HG02763 (cell line): ENCODE measurements at regions not wholly inside any gene's neighbourhood (a gene's known extent, or its start where the extent isn't known, plus 50 kb on each side); places are given as distances from the start of the nearest gene placed in this dataset.
"Not testable (repeated sequence)": the region's sequence is repeated elsewhere in the genome, so short reads cannot be mapped to it uniquely, and the experiment has no call there.

Source experiments
- ATAC-seq: cut with Tn5 transposase; IDR thresholded peaks from one replicate; pipeline ENCODE4 v1.9.1; 2021; ENCODE audit warnings: mild to moderate bottlenecking, moderate library complexity; ENCODE audit not compliant: unreplicated experiment

- ATAC-seq, result peak; percentile 79
These were observed 129.2 kb downstream of the ARHGAP11B start for GRCh38 chr15:30755036-30755687.

DNA sequence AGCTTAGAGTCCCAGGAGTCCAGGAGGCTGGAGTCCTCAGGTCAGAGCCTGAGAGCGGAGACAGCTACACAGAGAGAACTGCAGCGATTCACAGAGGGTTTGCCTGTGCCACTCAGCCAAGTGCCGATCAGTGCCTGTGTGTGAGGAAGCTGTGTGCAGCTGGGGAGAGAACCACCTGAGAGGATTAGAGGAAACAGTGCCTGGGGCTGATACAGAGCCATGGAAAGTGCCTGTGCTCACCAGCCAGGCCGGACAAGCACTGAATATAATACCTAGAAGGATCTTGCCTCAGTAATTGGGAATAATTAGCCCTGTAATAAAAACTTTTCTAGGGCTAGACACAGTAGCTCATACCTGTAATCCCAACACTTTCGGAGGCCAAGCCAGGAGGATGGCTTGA lies 134.7 kb downstream of the ARHGAP11B start:
- not testable (repeated sequence) for ATAC-seq

GRCh38 chr15:30761365-30761764 lies 135.4 kb downstream of the ARHGAP11B start:
- not testable (repeated sequence) for ATAC-seq

DNA sequence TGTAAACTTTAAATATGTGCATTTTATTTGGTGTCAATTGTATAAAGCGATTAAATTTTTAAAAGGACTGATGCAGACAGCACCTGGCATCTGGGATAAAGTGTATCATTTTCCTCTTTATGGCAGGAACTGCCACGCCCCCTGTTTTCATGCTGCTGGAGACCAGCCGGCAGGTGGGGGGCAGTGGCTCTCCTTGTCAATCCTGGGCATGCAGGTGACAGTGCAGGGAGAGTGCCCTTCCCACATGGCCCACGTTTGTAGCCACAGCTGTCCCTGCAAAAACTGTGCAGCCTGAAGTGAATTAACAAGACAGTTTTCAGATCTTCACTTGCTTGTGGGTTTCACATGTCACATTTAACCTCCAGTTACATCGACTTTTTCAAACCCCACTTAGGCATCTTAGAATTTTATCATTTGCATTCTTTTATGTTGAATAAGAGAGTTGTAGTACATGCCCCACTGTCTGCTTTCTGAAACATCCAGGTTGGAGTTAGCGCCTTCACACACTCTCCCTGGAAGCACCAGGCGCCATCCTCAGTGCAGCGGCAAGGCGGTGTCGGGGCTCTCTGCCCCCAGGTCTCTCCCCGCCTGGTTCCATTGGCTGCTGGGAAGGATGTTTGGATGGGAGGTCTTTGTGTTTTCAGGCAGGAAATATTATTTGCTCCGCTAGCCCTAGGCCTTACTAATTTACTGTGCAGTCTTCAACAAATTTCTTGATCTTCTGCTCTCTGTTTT lies 134.2 kb upstream of the FAN1 start:
- not testable (repeated sequence) for ATAC-seq

GRCh38 chr15:30770759-30771158 lies 133.0 kb upstream of the FAN1 start:
- ATAC-seq, result no peak

- no peak for ATAC-seq
These were observed 120.7 kb upstream of the FAN1 start for GRCh38 chr15:30783019-30783418.

DNA sequence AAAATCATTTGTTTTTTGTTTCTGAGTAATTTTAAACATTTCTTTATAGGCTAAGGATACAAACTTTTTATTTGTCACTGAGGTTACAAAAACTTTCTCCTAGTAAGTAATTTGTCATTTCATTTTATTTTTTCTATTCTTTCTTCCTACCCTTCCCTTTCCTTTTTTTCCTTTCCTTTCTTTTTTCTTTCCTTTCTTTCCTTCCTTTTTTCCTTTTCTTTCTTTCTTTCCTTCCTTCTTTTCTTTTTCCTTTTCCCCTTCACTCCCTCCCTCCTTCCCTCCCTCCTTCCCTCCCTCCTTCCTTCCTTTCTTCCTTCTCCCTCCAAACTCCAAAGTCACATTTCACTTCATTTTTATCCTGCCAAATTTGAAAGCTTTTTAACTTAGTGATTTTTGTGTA lies 115.1 kb upstream of the FAN1 start:
- no peak for ATAC-seq

DNA sequence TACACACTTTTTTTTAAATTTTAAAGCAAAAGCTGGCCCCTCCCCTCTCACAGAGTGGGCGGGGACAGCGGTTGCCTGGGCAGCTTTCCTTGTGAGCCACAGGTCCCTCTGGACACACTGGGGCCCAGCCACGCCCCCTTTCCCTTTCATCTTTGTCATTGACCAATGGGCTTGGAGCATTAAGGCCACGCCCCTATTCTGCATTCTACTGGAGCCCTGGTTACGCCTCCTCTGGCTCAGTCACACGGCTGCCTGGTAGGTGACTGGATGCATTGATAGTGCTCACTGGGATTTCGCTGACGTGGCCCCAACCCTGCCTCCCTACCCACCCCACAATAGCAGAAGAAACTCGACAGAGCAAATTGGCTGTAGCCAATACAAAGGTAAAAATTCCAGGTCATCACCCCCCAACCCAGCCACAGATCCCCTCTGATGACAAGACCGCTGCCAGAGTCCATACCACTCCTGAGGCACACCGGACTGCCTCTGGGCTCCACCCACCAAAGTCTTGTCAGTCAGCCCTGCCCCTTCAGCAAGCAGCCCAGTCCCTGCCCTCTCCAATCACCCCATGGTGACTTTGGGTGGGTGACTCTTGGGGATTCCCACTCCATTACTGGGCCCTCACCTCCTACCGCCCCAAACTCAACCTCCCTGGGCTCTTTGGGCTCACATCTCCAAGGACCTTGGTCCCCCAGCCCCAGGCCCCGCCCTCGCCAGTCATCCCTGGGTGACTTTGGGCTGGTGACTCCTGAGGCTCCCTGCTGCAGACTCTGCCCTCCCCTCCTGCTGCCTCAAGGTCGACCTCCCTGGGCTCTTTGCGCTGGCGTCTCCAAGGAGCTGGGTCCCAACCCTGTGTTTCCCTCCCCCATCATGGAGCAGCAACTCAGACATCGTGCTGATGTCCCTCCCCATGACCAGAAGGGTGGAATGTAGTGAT lies 112.2 kb upstream of the FAN1 start:
- ATAC-seq, result no peak

DNA sequence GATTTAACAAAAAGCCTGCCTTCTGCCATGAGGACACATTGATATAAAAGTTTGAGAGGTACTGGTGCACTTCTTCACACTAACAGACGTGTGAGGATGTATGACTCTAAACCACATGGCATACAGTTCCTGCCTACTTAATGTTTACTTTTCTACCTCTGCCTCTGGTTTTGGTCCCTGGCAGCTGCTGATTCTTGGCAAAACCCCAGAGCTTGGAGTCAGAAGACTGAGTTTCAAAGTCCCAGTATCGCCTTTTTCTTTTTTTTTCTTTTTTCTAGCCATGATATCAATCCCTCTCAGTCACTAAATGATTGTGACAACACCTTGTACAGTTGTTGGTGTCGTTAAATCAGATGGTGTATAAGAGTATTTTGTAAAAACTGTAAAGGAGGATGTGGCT lies 110.9 kb upstream of the FAN1 start:
- ATAC-seq, result not testable (repeated sequence)

DNA sequence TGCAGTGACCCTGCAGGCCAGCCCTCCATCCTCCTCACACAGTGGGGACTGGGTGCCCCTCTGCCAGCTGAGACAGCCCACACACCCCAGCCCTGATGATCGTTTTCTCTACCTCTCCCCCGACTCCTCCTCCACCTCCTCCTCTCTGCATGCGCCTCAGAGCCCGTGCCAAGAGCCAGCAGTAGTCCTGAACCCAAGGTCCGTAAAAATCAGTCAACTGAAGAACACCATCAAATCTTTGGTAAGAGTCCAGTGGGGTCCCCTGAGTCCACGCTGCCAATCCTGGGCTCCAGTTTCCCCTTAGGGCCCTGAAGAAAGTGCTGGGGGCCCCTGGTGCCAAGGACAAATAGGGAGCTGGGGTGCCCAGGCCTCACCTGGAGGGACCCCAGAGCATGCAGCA lies 109.3 kb upstream of the FAN1 start:
- ATAC-seq, result no peak

- ATAC-seq, result not testable (repeated sequence)
These were observed 104.2 kb upstream of the FAN1 start for GRCh38 chr15:30799565-30799964.

GRCh38 chr15:30801140-30801895 lies 102.4 kb upstream of the FAN1 start:
- ATAC-seq, result not testable (repeated sequence)

DNA sequence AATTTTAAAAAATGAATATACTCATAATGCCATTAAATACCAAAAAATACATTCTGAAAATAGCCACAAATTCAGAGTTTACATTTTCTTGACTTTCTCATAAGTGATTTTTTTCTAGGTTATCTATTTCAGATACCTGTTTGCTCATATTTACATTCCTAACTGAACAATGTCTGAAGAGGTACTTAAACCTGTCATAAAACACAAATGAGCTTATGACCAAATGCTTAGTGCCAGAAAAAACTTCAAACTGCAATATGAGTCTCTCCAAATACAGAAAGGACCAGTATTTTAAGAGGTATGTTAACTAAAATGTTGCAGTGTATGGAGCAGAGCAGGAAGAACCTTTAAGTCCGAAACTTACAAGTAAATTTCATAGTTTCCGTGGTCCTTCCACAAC lies 101.7 kb upstream of the FAN1 start:
- ATAC-seq, result not testable (repeated sequence)

DNA sequence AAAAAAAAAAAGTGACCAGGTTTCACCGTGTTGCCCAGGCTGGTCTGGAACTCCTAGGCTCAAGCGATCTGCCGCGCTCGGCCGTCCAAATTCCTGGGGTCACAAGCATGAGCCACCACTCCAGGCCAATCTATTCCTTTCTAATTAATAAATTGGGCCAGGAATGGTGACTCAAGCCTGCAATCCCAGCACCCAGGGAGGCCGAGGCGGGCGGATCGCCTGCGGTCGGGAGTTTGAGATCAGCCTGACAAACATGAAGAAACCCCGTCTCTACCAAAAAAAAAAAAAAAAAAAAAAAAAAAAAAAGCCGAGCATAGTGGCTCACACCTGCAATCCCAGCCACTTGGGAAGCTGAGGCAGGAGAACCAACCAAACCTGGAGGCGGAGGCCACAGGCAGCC lies 100.0 kb upstream of the FAN1 start:
- ATAC-seq, result not testable (repeated sequence)

GRCh38 chr15:30816430-30816829 lies 87.3 kb upstream of the FAN1 start:
- no peak for ATAC-seq

DNA sequence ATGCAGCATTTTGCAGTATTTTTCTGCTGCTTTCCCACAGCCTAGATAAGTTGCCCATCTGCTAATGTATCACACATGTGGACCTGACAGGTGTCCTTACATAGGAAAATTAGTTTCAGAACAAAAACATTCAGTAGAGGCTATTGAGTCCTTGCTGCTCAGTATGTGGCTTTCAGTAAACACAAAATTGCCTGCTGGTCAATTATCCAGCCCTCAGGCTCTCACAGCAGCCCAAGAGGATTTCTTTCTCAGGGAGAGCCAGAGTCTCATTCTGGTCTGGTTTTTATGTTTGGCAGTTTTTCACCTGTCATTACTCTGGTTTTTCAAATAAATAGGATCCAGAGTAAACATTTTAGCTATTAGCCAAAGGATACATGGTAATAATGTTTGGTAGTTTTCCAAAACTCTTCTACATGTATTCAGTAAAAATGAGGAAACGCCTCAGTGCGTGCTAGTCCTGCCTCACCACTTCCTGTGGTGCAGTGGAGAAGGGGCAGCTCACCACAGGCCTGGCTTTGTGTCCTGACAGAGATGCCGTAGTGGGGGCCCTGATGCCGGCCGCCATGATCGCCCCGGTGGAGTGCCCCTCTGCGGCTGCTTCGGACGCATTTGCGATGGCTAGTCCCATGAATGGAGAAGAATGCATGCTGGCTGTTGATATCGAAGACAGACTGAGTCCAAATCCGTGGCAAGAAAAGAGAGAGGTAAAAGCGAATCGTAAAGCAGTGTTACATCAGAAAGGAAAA lies 80.5 kb upstream of the FAN1 start:
- not testable (repeated sequence) for ATAC-seq

DNA sequence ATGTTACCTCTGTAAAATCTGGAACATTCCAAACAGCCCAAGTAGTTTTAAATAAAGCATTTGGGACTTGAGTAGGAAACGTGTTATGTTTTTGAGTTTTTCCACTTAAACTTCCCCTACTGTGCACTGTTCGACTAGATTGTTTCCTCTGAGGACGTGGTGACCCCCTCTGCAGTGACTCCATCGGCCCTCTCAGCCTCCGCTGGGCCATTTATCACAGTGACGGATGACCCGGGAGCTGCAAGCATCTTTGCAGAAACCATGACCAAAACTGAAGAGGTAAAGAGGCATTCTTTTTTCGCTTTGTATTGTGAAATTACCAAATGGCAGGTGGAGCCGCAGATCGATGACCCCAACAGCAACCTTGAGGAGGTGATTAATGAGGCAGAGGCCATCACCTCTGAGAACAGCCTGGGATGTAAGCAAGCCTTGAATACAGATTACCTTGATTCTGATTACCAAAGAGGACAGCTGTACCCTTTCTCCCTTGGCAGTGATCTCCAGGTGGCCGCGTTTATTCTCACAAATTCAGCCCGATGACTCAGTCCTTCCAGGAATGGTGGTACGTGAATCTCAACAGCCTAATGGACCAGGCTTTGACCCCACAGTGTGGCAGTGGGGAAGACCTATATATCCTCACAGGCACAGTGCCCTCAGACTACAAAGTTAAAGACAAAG lies 79.1 kb upstream of the FAN1 start:
- no peak for ATAC-seq

DNA sequence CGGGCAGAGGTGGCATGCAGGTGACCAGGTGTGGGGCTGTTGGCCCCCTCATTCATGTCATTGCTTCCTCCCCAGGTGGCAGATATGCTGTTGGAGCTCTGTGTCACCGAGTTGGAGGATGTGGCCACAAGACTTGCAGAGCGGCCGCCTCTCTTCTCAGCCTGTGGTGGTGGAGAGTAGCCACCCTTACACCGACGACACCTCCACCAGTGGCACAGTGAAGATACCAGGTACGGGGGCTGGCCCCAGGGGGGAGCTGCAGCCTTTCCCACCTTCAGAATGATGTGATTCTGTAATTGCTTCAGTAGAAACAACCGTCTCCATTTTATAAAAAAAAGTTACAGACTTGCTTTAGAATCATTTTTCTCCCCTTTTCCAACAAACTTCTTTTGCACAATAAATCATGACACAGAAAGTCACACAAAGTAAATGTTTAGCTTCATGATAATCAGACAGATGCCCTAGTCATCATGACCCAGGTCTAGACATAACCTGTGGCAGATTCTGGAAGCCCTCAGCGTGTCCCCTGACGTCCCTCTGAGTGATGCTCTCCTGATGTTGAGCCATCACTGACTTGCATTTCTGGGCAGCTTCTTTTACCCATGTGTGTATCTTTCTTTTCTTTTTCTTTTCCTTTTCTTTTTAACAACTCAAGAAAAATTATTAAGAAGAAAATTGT lies 76.0 kb upstream of the FAN1 start:
- ATAC-seq, result no peak

- not testable (repeated sequence) for ATAC-seq
These were observed 75.4 kb upstream of the FAN1 start for GRCh38 chr15:30828304-30828639.
